GM12873 (cell line): ENCODE measurements at regions not wholly inside any gene's neighbourhood (a gene's known extent, or its start where the extent isn't known, plus 50 kb on each side); places are given as distances from the start of the nearest gene placed in this dataset.

Source experiments
- TF ChIP-seq, protein P1 (sequence below): IDR thresholded peaks from 2 replicates; pipeline ENCODE4 v1.5.1; 2012; ENCODE audit warnings: low read depth, mild to moderate bottlenecking, moderate library complexity, low read length, control low read depth; ENCODE audit not compliant: insufficient read depth; ENCODE audit errors: missing control alignments

GRCh38 chr3:8191406-8191805, 310.2 kb upstream of the LMCD1 start:
- TF ChIP-seq, protein P1, sequence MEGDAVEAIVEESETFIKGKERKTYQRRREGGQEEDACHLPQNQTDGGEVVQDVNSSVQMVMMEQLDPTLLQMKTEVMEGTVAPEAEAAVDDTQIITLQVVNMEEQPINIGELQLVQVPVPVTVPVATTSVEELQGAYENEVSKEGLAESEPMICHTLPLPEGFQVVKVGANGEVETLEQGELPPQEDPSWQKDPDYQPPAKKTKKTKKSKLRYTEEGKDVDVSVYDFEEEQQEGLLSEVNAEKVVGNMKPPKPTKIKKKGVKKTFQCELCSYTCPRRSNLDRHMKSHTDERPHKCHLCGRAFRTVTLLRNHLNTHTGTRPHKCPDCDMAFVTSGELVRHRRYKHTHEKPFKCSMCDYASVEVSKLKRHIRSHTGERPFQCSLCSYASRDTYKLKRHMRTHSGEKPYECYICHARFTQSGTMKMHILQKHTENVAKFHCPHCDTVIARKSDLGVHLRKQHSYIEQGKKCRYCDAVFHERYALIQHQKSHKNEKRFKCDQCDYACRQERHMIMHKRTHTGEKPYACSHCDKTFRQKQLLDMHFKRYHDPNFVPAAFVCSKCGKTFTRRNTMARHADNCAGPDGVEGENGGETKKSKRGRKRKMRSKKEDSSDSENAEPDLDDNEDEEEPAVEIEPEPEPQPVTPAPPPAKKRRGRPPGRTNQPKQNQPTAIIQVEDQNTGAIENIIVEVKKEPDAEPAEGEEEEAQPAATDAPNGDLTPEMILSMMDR, result no peak

DNA sequence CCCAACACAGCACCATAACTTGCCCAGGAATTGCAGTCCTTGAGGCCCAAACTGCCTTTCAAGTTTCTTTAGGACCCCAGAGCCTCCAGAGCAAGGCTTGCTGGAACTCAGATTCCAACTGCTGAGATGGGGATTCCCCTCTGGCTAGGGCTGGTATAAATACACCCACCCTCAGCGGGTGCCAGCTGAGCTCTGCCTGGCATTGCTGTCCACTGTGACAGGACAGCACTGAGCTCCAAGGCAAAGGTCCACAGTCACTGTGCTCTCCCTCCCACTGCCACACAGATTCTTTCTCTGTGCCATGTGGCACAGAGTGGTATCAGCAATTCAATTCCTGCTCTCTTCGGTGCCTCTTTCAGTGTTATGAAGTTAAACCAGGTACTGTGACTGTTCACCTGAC, 304.2 kb upstream of the LMCD1 start:
- TF ChIP-seq, protein P1, result no peak

GRCh38 chr3:8198605-8199004, 303.0 kb upstream of the LMCD1 start:
- TF ChIP-seq, protein P1, result no peak

DNA sequence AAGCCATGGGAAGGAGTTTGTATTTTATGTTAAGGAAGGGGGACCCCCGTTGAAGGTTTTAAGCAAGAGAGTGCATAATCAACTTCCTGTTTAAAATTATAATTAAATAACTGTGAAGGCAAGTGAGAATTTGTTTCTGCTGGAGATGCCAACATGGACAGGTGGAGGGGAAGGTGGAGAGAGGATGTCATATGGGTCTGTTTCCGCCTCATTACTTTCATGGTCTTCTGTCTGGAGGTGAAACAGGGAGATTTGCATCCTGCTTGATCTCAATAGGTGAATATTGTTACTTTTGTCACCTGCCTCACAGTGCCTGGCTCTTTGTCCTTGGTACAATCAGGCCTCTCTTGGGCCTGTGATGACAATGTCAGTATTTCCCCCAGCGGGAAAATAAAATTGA, 300.6 kb upstream of the LMCD1 start:
- TF ChIP-seq, protein P1, result no peak

DNA sequence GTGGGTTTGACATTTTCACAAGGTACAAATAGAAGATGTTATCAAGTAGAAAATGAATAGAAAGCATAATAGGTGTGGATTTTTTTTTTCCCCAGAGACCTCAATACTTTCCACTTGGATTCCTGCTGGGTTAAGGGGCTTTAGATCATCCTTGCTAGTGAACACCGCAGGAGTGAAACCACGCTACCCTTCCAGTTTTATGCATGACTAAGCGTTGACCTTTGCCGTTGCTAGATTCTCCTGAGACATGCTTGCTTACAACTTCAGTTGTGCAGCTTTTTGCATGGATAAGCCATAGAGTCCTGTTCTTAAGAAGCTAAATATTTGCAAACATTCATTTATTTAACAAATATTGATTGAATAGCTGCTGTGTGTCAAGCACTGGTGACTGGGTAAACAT, 299.7 kb upstream of the LMCD1 start:
- TF ChIP-seq, protein P1, result no peak

DNA sequence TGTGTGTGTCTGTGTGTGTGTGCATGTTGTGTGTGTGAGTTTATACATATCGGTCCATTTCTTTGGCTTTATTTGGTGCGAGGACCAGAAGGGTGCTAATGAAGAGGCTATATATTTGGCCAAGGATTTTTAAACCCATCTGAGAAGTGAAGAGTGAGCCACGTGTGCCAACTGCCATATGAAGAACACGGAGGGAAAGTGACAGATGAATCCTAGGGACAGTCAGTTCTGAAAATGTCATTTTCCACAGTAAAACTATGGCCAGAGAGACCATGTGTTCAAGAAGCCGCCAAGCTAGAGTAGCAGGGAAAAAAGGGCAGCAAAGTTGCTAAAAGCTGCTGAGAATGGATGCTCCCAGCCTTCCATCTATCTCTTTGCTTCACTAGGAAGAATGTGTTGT, 297.3 kb upstream of the LMCD1 start:
- TF ChIP-seq, protein P1, result no peak

- TF ChIP-seq, protein P1, result no peak
These were observed 296.6 kb upstream of the LMCD1 start for GRCh38 chr3:8204853-8205650.
